ENCODE measurements at regions not wholly inside any gene's neighbourhood (a gene's known extent, or its start where the extent isn't known, plus 50 kb on each side); places are given as distances from the start of the nearest gene placed in this dataset.

- Histone ChIP-seq H3K4me1 (ENCODE audit: control insufficient read depth in 2 of 2, insufficient read depth in 2 of 2, low read length in 2 of 2) (no peaks in the 10 kb centered on the region), H3K36me3 (ENCODE audit: control insufficient read depth in 2 of 2, insufficient read depth in 2 of 2, low read length in 2 of 2) (no peaks in the 10 kb centered on the region), H3K9ac (ENCODE audit: low read depth in 1 of 2, low read length in 2 of 2) (no peak overlapping the region), H3K4me3 (ENCODE audit: low read length in 2 of 2) (no peak overlapping the region), H3K27ac (ENCODE audit: low read depth in 2 of 2, low read length in 2 of 2) (no peak overlapping the region), H3K9me3 (ENCODE audit: control insufficient read depth in 2 of 2, low read length in 2 of 2) (no peaks in the 10 kb centered on the region), H3K27me3 (ENCODE audit: control insufficient read depth in 2 of 2, insufficient read depth in 2 of 2, low read length in 2 of 2) (no peaks in the 10 kb centered on the region)
Observed at GRCh38 chr3:193800138-193801043, 207.4 kb downstream of the OPA1 start.

- Histone ChIP-seq H3K27ac (ENCODE audit: low read depth in 2 of 2, low read length in 2 of 2) (no peak overlapping the region), H3K9ac (ENCODE audit: low read depth in 1 of 2, low read length in 2 of 2) (no peak overlapping the region), H3K27me3 (ENCODE audit: control insufficient read depth in 2 of 2, insufficient read depth in 2 of 2, low read length in 2 of 2) (no peaks in the 10 kb centered on the region), H3K9me3 (ENCODE audit: control insufficient read depth in 2 of 2, low read length in 2 of 2) (no peaks in the 10 kb centered on the region), H3K4me1 (ENCODE audit: control insufficient read depth in 2 of 2, insufficient read depth in 2 of 2, low read length in 2 of 2) (no peaks in the 10 kb centered on the region), H3K36me3 (ENCODE audit: control insufficient read depth in 2 of 2, insufficient read depth in 2 of 2, low read length in 2 of 2) (no peaks in the 10 kb centered on the region), H3K4me3 (ENCODE audit: low read length in 2 of 2) (no peak overlapping the region)
Observed at GRCh38 chr3:193801097-193801496, 208.1 kb downstream of the OPA1 start.

GRCh38 chr3:193803288-193803687, 210.3 kb downstream of the OPA1 start:
- no peak overlapping the region for H3K27ac ChIP-seq (ENCODE audit: low read depth in 2 of 2, low read length in 2 of 2)
- no peaks in the 10 kb centered on the region for H3K27me3 ChIP-seq (ENCODE audit: control insufficient read depth in 2 of 2, insufficient read depth in 2 of 2, low read length in 2 of 2)
- no peaks in the 10 kb centered on the region for H3K9me3 ChIP-seq (ENCODE audit: control insufficient read depth in 2 of 2, low read length in 2 of 2)
- H3K4me1 ChIP-seq (ENCODE audit: control insufficient read depth in 2 of 2, insufficient read depth in 2 of 2, low read length in 2 of 2) = no peaks in the 10 kb centered on the region
- H3K36me3 ChIP-seq (ENCODE audit: control insufficient read depth in 2 of 2, insufficient read depth in 2 of 2, low read length in 2 of 2) = no peaks in the 10 kb centered on the region
- H3K9ac ChIP-seq (ENCODE audit: low read depth in 1 of 2, low read length in 2 of 2) = no peak overlapping the region
- no peak overlapping the region for H3K4me3 ChIP-seq (ENCODE audit: low read length in 2 of 2)

GRCh38 chr3:193805448-193805847, 212.4 kb downstream of the OPA1 start:
- H3K27me3 ChIP-seq (ENCODE audit: control insufficient read depth in 2 of 2, insufficient read depth in 2 of 2, low read length in 2 of 2) = no peaks in the 10 kb centered on the region
- H3K4me3 ChIP-seq (ENCODE audit: low read length in 2 of 2) = no peak overlapping the region
- no peak overlapping the region for H3K27ac ChIP-seq (ENCODE audit: low read depth in 2 of 2, low read length in 2 of 2)
- H3K9ac ChIP-seq (ENCODE audit: low read depth in 1 of 2, low read length in 2 of 2) = no peak overlapping the region
- H3K4me1 ChIP-seq (ENCODE audit: control insufficient read depth in 2 of 2, insufficient read depth in 2 of 2, low read length in 2 of 2) = no peaks in the 10 kb centered on the region
- H3K9me3 ChIP-seq (ENCODE audit: control insufficient read depth in 2 of 2, low read length in 2 of 2) = no peaks in the 10 kb centered on the region
- no peaks in the 10 kb centered on the region for H3K36me3 ChIP-seq (ENCODE audit: control insufficient read depth in 2 of 2, insufficient read depth in 2 of 2, low read length in 2 of 2)

GRCh38 chr3:193808317-193808716, 215.3 kb downstream of the OPA1 start:
- Histone ChIP-seq H3K4me3 (ENCODE audit: low read length in 2 of 2) (no peak overlapping the region), H3K27ac (ENCODE audit: low read depth in 2 of 2, low read length in 2 of 2) (no peak overlapping the region), H3K36me3 (ENCODE audit: control insufficient read depth in 2 of 2, insufficient read depth in 2 of 2, low read length in 2 of 2) (no peaks in the 10 kb centered on the region), H3K4me1 (ENCODE audit: control insufficient read depth in 2 of 2, insufficient read depth in 2 of 2, low read length in 2 of 2) (peaks cover 0 to 2% of the 10 kb centered on the region in 2 donors), H3K9ac (ENCODE audit: low read depth in 1 of 2, low read length in 2 of 2) (no peak overlapping the region), H3K27me3 (ENCODE audit: control insufficient read depth in 2 of 2, insufficient read depth in 2 of 2, low read length in 2 of 2) (no peaks in the 10 kb centered on the region), H3K9me3 (ENCODE audit: control insufficient read depth in 2 of 2, low read length in 2 of 2) (no peaks in the 10 kb centered on the region)

GRCh38 chr3:193809106-193809505, 216.1 kb downstream of the OPA1 start:
- H3K27me3 ChIP-seq (ENCODE audit: control insufficient read depth in 2 of 2, insufficient read depth in 2 of 2, low read length in 2 of 2) = no peaks in the 10 kb centered on the region
- H3K9me3 ChIP-seq (ENCODE audit: control insufficient read depth in 2 of 2, low read length in 2 of 2) = no peaks in the 10 kb centered on the region
- H3K9ac ChIP-seq (ENCODE audit: low read depth in 1 of 2, low read length in 2 of 2) = no peak overlapping the region
- no peak overlapping the region for H3K4me3 ChIP-seq (ENCODE audit: low read length in 2 of 2)
- peaks cover 0 to 4% of the 10 kb centered on the region in 2 donors for H3K4me1 ChIP-seq (ENCODE audit: control insufficient read depth in 2 of 2, insufficient read depth in 2 of 2, low read length in 2 of 2)
- H3K27ac ChIP-seq (ENCODE audit: low read depth in 2 of 2, low read length in 2 of 2) = no peak overlapping the region
- no peaks in the 10 kb centered on the region for H3K36me3 ChIP-seq (ENCODE audit: control insufficient read depth in 2 of 2, insufficient read depth in 2 of 2, low read length in 2 of 2)

- Histone ChIP-seq H3K9me3 (ENCODE audit: control insufficient read depth in 2 of 2, low read length in 2 of 2) (no peaks in the 10 kb centered on the region), H3K9ac (ENCODE audit: low read depth in 1 of 2, low read length in 2 of 2) (no peak overlapping the region), H3K4me3 (ENCODE audit: low read length in 2 of 2) (no peak overlapping the region), H3K27me3 (ENCODE audit: control insufficient read depth in 2 of 2, insufficient read depth in 2 of 2, low read length in 2 of 2) (no peaks in the 10 kb centered on the region), H3K27ac (ENCODE audit: low read depth in 2 of 2, low read length in 2 of 2) (no peak overlapping the region), H3K4me1 (ENCODE audit: control insufficient read depth in 2 of 2, insufficient read depth in 2 of 2, low read length in 2 of 2) (peaks cover 6 to 12% of the 10 kb centered on the region in 2 donors), H3K36me3 (ENCODE audit: control insufficient read depth in 2 of 2, insufficient read depth in 2 of 2, low read length in 2 of 2) (no peaks in the 10 kb centered on the region)
Observed at GRCh38 chr3:193812078-193812725, 219.2 kb downstream of the OPA1 start.

- H3K9ac ChIP-seq (ENCODE audit: low read depth in 1 of 2, low read length in 2 of 2) = no peak overlapping the region
- H3K9me3 ChIP-seq (ENCODE audit: control insufficient read depth in 2 of 2, low read length in 2 of 2) = no peaks in the 10 kb centered on the region
- no peak overlapping the region for H3K4me3 ChIP-seq (ENCODE audit: low read length in 2 of 2)
- no peaks in the 10 kb centered on the region for H3K27me3 ChIP-seq (ENCODE audit: control insufficient read depth in 2 of 2, insufficient read depth in 2 of 2, low read length in 2 of 2)
- no peak overlapping the region for H3K27ac ChIP-seq (ENCODE audit: low read depth in 2 of 2, low read length in 2 of 2)
- no peaks in the 10 kb centered on the region for H3K36me3 ChIP-seq (ENCODE audit: control insufficient read depth in 2 of 2, insufficient read depth in 2 of 2, low read length in 2 of 2)
- peaks cover 10 to 20% of the 10 kb centered on the region in 2 donors for H3K4me1 ChIP-seq (ENCODE audit: control insufficient read depth in 2 of 2, insufficient read depth in 2 of 2, low read length in 2 of 2)
Observed at GRCh38 chr3:193812791-193813500, 219.9 kb downstream of the OPA1 start.

GRCh38 chr3:193813501-193813830, 220.5 kb downstream of the OPA1 start:
- no peaks in the 10 kb centered on the region for H3K9me3 ChIP-seq (ENCODE audit: control insufficient read depth in 2 of 2, low read length in 2 of 2)
- H3K27me3 ChIP-seq (ENCODE audit: control insufficient read depth in 2 of 2, insufficient read depth in 2 of 2, low read length in 2 of 2) = no peaks in the 10 kb centered on the region
- no peak overlapping the region for H3K27ac ChIP-seq (ENCODE audit: low read depth in 2 of 2, low read length in 2 of 2)
- H3K36me3 ChIP-seq (ENCODE audit: control insufficient read depth in 2 of 2, insufficient read depth in 2 of 2, low read length in 2 of 2) = no peaks in the 10 kb centered on the region
- H3K9ac ChIP-seq (ENCODE audit: low read depth in 1 of 2, low read length in 2 of 2) = no peak overlapping the region
- H3K4me1 ChIP-seq (ENCODE audit: control insufficient read depth in 2 of 2, insufficient read depth in 2 of 2, low read length in 2 of 2) = peaks cover 10 to 21% of the 10 kb centered on the region in 2 donors
- H3K4me3 ChIP-seq (ENCODE audit: low read length in 2 of 2) = no peak overlapping the region

All from mucosa of rectum (tissue), 2 donors.